DND-41 (cell line): ENCODE measurements at regions not wholly inside any gene's neighbourhood (a gene's known extent, or its start where the extent isn't known, plus 50 kb on each side); places are given as distances from the start of the nearest gene placed in this dataset.

Experiments used
- ATAC-seq: fragments of 200-7000 bp; cut with Tn5 transposase; 3 replicates; pipeline ENCODE4 v1.9.1; 2021; ENCODE audit warnings: low read depth; ENCODE audit not compliant: insufficient read depth
- DNase-seq: peaks from one replicate; pipeline ENCODE4 v3.0.0-alpha.2; 2020
- H2AFZ ChIP-seq: 2 replicates; pipeline ENCODE4 v1.6.0; 2012; ENCODE audit warnings: low read depth, low read length
- H3K27ac ChIP-seq: 2 replicates; pipeline ENCODE4 v1.5.1; 2012; ENCODE audit warnings: low read length, inconsistent platforms
- H3K27me3 ChIP-seq: fragments of 200-600 bp; sonication (generic); 2 replicates; pipeline ENCODE4 v1.6.0; 2012; ENCODE audit warnings: low read length, mild to moderate bottlenecking, inconsistent platforms; ENCODE audit not compliant: insufficient read depth, poor library complexity
- H3K36me3 ChIP-seq: 2 replicates; pipeline ENCODE4 v1.5.1; 2012; ENCODE audit warnings: low read length, inconsistent platforms; ENCODE audit not compliant: insufficient read depth
- H3K4me1 ChIP-seq: 2 replicates; pipeline ENCODE4 v1.5.1; 2012; ENCODE audit warnings: mild to moderate bottlenecking, low read length; ENCODE audit not compliant: insufficient read depth
- H3K4me2 ChIP-seq: 2 replicates; pipeline ENCODE4 v1.6.0; 2012; ENCODE audit warnings: mild to moderate bottlenecking, moderate library complexity, low read length, inconsistent platforms; ENCODE audit not compliant: insufficient read depth
- H3K4me3 ChIP-seq, 2 experiments: fragments of 200-600 bp in 1 of 2; shearing (Covaris generic) in 1 of 2; 2 replicates each; pipeline ENCODE4 v1.5.1; 2012 to 2016; ENCODE audit warnings: inconsistent platforms in 2 of 2, low read length in 2 of 2, mild to moderate bottlenecking in 2 of 2, low read depth in 1 of 2, moderate library complexity in 1 of 2
- H3K79me2 ChIP-seq: 2 replicates; pipeline ENCODE4 v1.6.0; 2012; ENCODE audit warnings: low read length, inconsistent platforms; ENCODE audit not compliant: insufficient read depth
- H3K9ac ChIP-seq: 2 replicates; pipeline ENCODE4 v1.6.0; 2012; ENCODE audit warnings: low read depth, mild to moderate bottlenecking, inconsistent platforms, low read length, moderate library complexity
- H3K9me3 ChIP-seq: 2 replicates; pipeline ENCODE4 v1.5.1; 2012; ENCODE audit warnings: low read length, moderate library complexity, mild to moderate bottlenecking, inconsistent platforms; ENCODE audit not compliant: insufficient read depth, severe bottlenecking
- H4K20me1 ChIP-seq: 2 replicates; pipeline ENCODE4 v1.6.0; 2012; ENCODE audit warnings: low read length; ENCODE audit not compliant: insufficient read depth
- CTCF ChIP-seq: IDR thresholded peaks from 2 replicates; pipeline ENCODE4 v1.5.1; 2012; ENCODE audit warnings: borderline replicate concordance, low read length, moderate library complexity, mild to moderate bottlenecking; ENCODE audit not compliant: poor library complexity, severe bottlenecking; ENCODE audit errors: extremely low read depth
- EZH2 ChIP-seq: IDR thresholded peaks from 3 replicates; pipeline ENCODE4 v1.6.1; 2012; ENCODE audit warnings: borderline replicate concordance, low read depth, mild to moderate bottlenecking, moderate library complexity, low read length, inconsistent platforms; ENCODE audit not compliant: severe bottlenecking

GRCh38 chr4:112910109-112910736, 139.2 kb upstream of the ANK2 start:
- H2AFZ ChIP-seq, result no peak overlapping the region
- no peaks in the 10 kb centered on the region for H3K27me3 ChIP-seq
- no peaks in the 10 kb centered on the region for H4K20me1 ChIP-seq
- H3K4me1 ChIP-seq, result no peaks in the 10 kb centered on the region
- DNase-seq, result no peak
- no peaks in the 10 kb centered on the region for H3K36me3 ChIP-seq
- no peaks in the 10 kb centered on the region for H3K79me2 ChIP-seq
- TF ChIP-seq EZH2 (no peak), CTCF (no peak)
- H3K4me2 ChIP-seq, result no peak overlapping the region
- no peak overlapping the region for H3K27ac ChIP-seq
- ATAC-seq, result no peak
- H3K4me3 ChIP-seq, result no peak overlapping the region
- no peaks in the 10 kb centered on the region for H3K9me3 ChIP-seq
- no peak overlapping the region for H3K9ac ChIP-seq

- TF ChIP-seq CTCF (no peak), EZH2 (no peak)
- ATAC-seq, result no peak
Observed at GRCh38 chr4:112916868-112917267, 132.6 kb upstream of the ANK2 start.

GRCh38 chr4:112923516-112923915, 125.9 kb upstream of the ANK2 start:
- Histone ChIP-seq H2AFZ (no peak overlapping the region), H3K4me3 (no peak overlapping the region), H3K9ac (no peak overlapping the region), H4K20me1 (no peaks in the 10 kb centered on the region), H3K4me2 (no peak overlapping the region), H3K36me3 (no peaks in the 10 kb centered on the region), H3K9me3 (no peaks in the 10 kb centered on the region), H3K27me3 (no peaks in the 10 kb centered on the region), H3K79me2 (no peaks in the 10 kb centered on the region), H3K4me1 (no peaks in the 10 kb centered on the region), H3K27ac (no peak overlapping the region)
- DNase-seq, result no peak
- TF ChIP-seq EZH2 (no peak), CTCF (no peak)
- no peak for ATAC-seq

More at GRCh38 chr4:112916868-112917267, 132.6 kb upstream of the ANK2 start:
- Histone ChIP-seq H3K9me3 (no peaks in the 10 kb centered on the region), H3K4me1 (no peaks in the 10 kb centered on the region), H3K79me2 (no peaks in the 10 kb centered on the region), H3K27me3 (peaks cover 15% of the 10 kb centered on the region), H2AFZ (no peak overlapping the region), H3K4me2 (no peak overlapping the region), H3K9ac (no peak overlapping the region), H3K36me3 (no peaks in the 10 kb centered on the region), H4K20me1 (no peaks in the 10 kb centered on the region), H3K4me3 (no peak overlapping the region), H3K27ac (no peak overlapping the region)
- DNase-seq, result no peak
